ENCODE measurements at regions not wholly inside any gene's neighbourhood (a gene's known extent, or its start where the extent isn't known, plus 50 kb on each side); places are given as distances from the start of the nearest gene placed in this dataset.

GRCh38 chr2:144261966-144262365 lies 258.0 kb downstream of the ZEB2 start:
- TF ChIP-seq CTCF (IDR thresholded peaks at IDR 0.05) = no peak
- Histone ChIP-seq H3K27me3 (no peaks in the 10 kb centered on the region), H3K36me3 (no peaks in the 10 kb centered on the region), H3K27ac (no peak overlapping the region), H3K4me1 (no peaks in the 10 kb centered on the region), H3K9ac (ENCODE audit: low read depth in 2 of 2, low read length in 2 of 2) (no peak overlapping the region), H3K4me3 (no peak overlapping the region), H3K9me3 (no peaks in the 10 kb centered on the region)
- intact Hi-C loops (cut with DNase I) = no loop called here
- DNase-seq = no peak

GRCh38 chr2:144261336-144261735 lies 258.6 kb downstream of the ZEB2 start:
- no peaks in the 10 kb centered on the region for H3K4me1 ChIP-seq
- intact Hi-C loops (cut with DNase I) = no loop called here

GRCh38 chr2:144259332-144259731 lies 260.6 kb downstream of the ZEB2 start:
- H3K36me3 ChIP-seq = no peaks in the 10 kb centered on the region
- H3K4me1 ChIP-seq = no peaks in the 10 kb centered on the region
- intact Hi-C loops (cut with DNase I) = no loop called here
- H3K9ac ChIP-seq (ENCODE audit: low read depth in 2 of 2, low read length in 2 of 2) = no peak overlapping the region
- no peak overlapping the region for H3K27ac ChIP-seq
- DNase-seq = no peak
- no peak for TF ChIP-seq CTCF (IDR thresholded peaks at IDR 0.05)
- H3K4me3 ChIP-seq = no peak overlapping the region
- no peaks in the 10 kb centered on the region for H3K27me3 ChIP-seq
- H3K9me3 ChIP-seq = peaks cover 2% of the 10 kb centered on the region

More at GRCh38 chr2:144261336-144261735, 258.6 kb downstream of the ZEB2 start:
- H3K4me3 ChIP-seq = no peak overlapping the region
- H3K9ac ChIP-seq (ENCODE audit: low read depth in 2 of 2, low read length in 2 of 2) = no peak overlapping the region
- TF ChIP-seq CTCF (IDR thresholded peaks at IDR 0.05) = no peak
- H3K36me3 ChIP-seq = no peaks in the 10 kb centered on the region
- DNase-seq = no peak
- no peaks in the 10 kb centered on the region for H3K9me3 ChIP-seq
- no peaks in the 10 kb centered on the region for H3K27me3 ChIP-seq
- H3K27ac ChIP-seq = no peak overlapping the region

- Histone ChIP-seq H3K36me3 (no peaks in the 10 kb centered on the region), H3K9me3 (peaks cover 10% of the 10 kb centered on the region), H3K27me3 (no peaks in the 10 kb centered on the region), H3K4me3 (no peak overlapping the region), H3K9ac (ENCODE audit: low read depth in 2 of 2, low read length in 2 of 2) (no peak overlapping the region), H3K27ac (no peak overlapping the region), H3K4me1 (no peaks in the 10 kb centered on the region)
- TF ChIP-seq CTCF (IDR thresholded peaks at IDR 0.05) = no peak
- DNase-seq = no peak
- intact Hi-C loops (cut with DNase I) = no loop called here
These were observed 261.8 kb downstream of the ZEB2 start for GRCh38 chr2:144258154-144258553.

GRCh38 chr2:144256996-144257707 lies 262.8 kb downstream of the ZEB2 start:
- Histone ChIP-seq H3K36me3 (no peaks in the 10 kb centered on the region), H3K4me1 (no peaks in the 10 kb centered on the region), H3K27me3 (no peaks in the 10 kb centered on the region), H3K27ac (no peak overlapping the region), H3K9ac (ENCODE audit: low read depth in 2 of 2, low read length in 2 of 2) (no peak overlapping the region), H3K4me3 (no peak overlapping the region), H3K9me3 (peaks cover 10% of the 10 kb centered on the region)
- intact Hi-C loops (cut with DNase I) = no loop called here
- no peak for DNase-seq
- TF ChIP-seq CTCF (IDR thresholded peaks at IDR 0.05) = no peak
